Testis (tissue), 2 donors: ENCODE measurements at regions not wholly inside any gene's neighbourhood (a gene's known extent, or its start where the extent isn't known, plus 50 kb on each side); places are given as distances from the start of the nearest gene placed in this dataset.

Experiments
- POLR2A ChIP-seq: fragments of 450-650 bp; IDR thresholded peaks from one replicate; pipeline ENCODE4 v1.6.1; 2017; ENCODE audit warnings: antibody characterized with exemption, mild to moderate bottlenecking, moderate library complexity
- TF ChIP-seq, protein P1 (sequence below), 3 experiments: fragments of 450-650 bp in 2 of 3; fragments of 200-600 bp in 1 of 3; sonication (generic) in 1 of 3; IDR thresholded peaks; one replicate each; pipeline ENCODE4 v1.5.1; 2016 to 2019; ENCODE audit warnings: antibody characterized with exemption in 3 of 3, mild to moderate bottlenecking in 2 of 3, moderate library complexity in 1 of 3

DNA sequence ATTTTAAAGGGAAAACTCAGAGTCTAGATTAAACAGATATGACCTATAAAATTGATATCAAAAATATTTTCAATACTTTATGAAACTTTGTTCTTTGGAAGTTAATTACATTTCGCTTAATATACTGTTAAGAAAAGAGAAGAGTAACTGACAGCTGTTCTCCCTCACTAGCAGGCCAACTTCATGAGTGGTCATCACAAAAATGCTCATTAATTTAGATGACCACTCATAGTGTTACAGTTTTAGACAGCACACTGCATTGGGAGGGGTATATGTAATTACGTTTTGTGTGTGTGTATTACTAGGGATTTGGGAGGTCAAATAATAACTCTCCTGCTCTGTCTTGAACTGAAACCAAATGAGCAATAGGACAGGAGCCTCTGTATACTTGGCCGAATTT is 80.2 kb upstream of the EDNRA start:
- TF ChIP-seq, protein P1, sequence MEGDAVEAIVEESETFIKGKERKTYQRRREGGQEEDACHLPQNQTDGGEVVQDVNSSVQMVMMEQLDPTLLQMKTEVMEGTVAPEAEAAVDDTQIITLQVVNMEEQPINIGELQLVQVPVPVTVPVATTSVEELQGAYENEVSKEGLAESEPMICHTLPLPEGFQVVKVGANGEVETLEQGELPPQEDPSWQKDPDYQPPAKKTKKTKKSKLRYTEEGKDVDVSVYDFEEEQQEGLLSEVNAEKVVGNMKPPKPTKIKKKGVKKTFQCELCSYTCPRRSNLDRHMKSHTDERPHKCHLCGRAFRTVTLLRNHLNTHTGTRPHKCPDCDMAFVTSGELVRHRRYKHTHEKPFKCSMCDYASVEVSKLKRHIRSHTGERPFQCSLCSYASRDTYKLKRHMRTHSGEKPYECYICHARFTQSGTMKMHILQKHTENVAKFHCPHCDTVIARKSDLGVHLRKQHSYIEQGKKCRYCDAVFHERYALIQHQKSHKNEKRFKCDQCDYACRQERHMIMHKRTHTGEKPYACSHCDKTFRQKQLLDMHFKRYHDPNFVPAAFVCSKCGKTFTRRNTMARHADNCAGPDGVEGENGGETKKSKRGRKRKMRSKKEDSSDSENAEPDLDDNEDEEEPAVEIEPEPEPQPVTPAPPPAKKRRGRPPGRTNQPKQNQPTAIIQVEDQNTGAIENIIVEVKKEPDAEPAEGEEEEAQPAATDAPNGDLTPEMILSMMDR (IDR thresholded peaks at IDR 0.05) = no peak
- TF ChIP-seq POLR2A = no peak
